OCI-LY3 (cell line): ENCODE measurements at regions not wholly inside any gene's neighbourhood (a gene's known extent, or its start where the extent isn't known, plus 50 kb on each side); places are given as distances from the start of the nearest gene placed in this dataset.

Experiments
- EZH2phosphoT487 ChIP-seq: fragments of 200-600 bp; shearing (Covaris generic); IDR thresholded peaks from 2 replicates; pipeline ENCODE4 v1.6.1; 2018; ENCODE audit warnings: antibody characterized with exemption, mixed run types, low read depth
- TF ChIP-seq, protein P1 (sequence below): fragments of 200-600, 300-600 bp; sonication (generic); IDR thresholded peaks from 2 replicates; pipeline ENCODE4 v1.5.1; 2014; ENCODE audit warnings: antibody characterized with exemption, low read length, low read depth

DNA sequence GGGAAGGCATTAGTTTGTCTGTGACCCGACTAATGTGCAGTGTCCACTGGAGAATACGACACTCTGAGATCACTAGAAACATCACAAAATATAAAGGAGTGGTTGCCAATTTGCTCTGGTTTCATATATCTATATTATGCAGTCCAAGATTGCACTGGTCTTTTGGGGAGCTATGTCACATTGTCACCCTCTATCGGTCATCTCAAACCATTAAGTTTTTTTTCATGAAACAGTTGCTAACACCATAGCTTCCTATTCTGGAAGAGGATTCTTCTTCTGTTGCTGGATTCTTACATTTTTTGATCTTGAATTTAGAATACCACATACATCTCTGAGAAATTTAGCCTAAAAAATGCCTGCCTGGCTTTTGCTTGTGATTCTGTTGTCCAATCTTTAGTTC, 168.6 kb downstream of the LACC1 start:
- TF ChIP-seq, protein P1, sequence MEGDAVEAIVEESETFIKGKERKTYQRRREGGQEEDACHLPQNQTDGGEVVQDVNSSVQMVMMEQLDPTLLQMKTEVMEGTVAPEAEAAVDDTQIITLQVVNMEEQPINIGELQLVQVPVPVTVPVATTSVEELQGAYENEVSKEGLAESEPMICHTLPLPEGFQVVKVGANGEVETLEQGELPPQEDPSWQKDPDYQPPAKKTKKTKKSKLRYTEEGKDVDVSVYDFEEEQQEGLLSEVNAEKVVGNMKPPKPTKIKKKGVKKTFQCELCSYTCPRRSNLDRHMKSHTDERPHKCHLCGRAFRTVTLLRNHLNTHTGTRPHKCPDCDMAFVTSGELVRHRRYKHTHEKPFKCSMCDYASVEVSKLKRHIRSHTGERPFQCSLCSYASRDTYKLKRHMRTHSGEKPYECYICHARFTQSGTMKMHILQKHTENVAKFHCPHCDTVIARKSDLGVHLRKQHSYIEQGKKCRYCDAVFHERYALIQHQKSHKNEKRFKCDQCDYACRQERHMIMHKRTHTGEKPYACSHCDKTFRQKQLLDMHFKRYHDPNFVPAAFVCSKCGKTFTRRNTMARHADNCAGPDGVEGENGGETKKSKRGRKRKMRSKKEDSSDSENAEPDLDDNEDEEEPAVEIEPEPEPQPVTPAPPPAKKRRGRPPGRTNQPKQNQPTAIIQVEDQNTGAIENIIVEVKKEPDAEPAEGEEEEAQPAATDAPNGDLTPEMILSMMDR: peak; percentile 71
- TF ChIP-seq EZH2phosphoT487: no peak
